ENCODE measurements at regions not wholly inside any gene's neighbourhood (a gene's known extent, or its start where the extent isn't known, plus 50 kb on each side); places are given as distances from the start of the nearest gene placed in this dataset.

DNA sequence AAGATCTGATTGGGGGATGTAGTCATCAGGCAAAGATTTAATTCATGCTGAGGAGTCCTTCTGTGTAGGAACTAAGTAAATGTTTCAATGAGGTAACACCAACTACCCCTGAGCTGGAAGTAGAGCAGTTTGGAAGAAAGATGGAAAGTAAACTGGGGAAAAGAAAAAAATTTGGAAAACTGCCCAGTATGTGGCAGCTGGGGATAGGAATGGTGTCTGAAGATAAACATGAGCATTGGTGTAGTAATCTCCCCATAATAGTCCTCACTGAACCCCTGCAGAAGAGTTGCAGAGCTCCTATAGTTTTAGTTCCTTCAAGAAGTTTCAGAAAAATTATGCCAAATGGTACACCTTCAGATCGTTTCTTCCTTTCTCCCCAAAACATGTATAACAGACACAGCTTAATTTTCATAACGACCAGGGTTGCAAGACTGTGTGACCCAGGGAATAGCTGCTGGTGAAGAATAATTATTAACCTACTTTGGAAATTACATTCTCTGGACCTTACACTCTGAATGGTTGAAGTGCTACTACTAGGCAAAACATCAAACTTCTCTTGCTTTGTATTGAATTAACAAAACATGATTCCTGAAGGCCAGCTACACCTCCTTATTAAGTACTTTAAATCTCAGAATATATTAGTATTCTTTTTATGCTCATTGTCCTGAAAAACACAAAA, 446.4 kb upstream of the NRG3 start:
- Histone ChIP-seq H4K91ac (replicated peaks; ENCODE audit: insufficient read length, low read length) (no peak overlapping the region), H3K9me3 (ENCODE audit: insufficient read depth in 2 of 2, low read depth in 1 of 2, low read length in 1 of 2) (no peaks in the 10 kb centered on the region), H3K14ac (ENCODE audit: insufficient read length) (no peak overlapping the region), H3K9ac (replicated peaks in 1 of 4; ENCODE audit: extremely low read depth in 1 of 4, low read depth in 3 of 4, low read length in 3 of 4) (no peak overlapping the region), H3K18ac (ENCODE audit: extremely low read depth, low read length) (no peak overlapping the region), H2BK120ac (replicated peaks; ENCODE audit: low read depth, low read length) (no peak overlapping the region), H4K8ac (ENCODE audit: extremely low read depth, insufficient read depth, low read length) (no peak overlapping the region), H3K4me1 (replicated peaks in 1 of 4; ENCODE audit: control insufficient read depth in 3 of 4, insufficient read depth in 4 of 4, low read length in 3 of 4) (no peaks in the 10 kb centered on the region), H3K36me3 (ENCODE audit: control insufficient read depth in 2 of 4, insufficient read depth in 4 of 4, low read length in 3 of 4) (no peaks in the 10 kb centered on the region), H4K20me1 (replicated peaks in 1 of 2; ENCODE audit: control insufficient read depth in 1 of 2, insufficient read depth in 2 of 2, low read length in 2 of 2) (no peaks in the 10 kb centered on the region), H3K79me1 (ENCODE audit: low read depth, low read length) (no peaks in the 10 kb centered on the region), H3K23ac (ENCODE audit: insufficient read length) (no peak overlapping the region), H3K27me3 (replicated peaks in 1 of 4; ENCODE audit: control insufficient read depth in 3 of 4, extremely low read depth in 1 of 4, insufficient read depth in 3 of 4, low read length in 3 of 4) (no peaks in the 10 kb centered on the region), H2BK5ac (ENCODE audit: low read depth, low read length) (no peak overlapping the region), H3K27ac (ENCODE audit: low read depth, low read length) (no peak overlapping the region), H2BK20ac (ENCODE audit: low read length) (no peak overlapping the region), H2BK12ac (ENCODE audit: low read depth, low read length) (no peak overlapping the region), H3K79me2 (ENCODE audit: control insufficient read depth in 1 of 2, insufficient read depth in 2 of 2, low read length in 2 of 2) (no peaks in the 10 kb centered on the region), H4K5ac (ENCODE audit: insufficient read length, low read depth, low read length) (no peak overlapping the region), H3K4me3 (ENCODE audit: extremely low read depth in 1 of 4, insufficient read depth in 2 of 4, low read depth in 3 of 4, low read length in 4 of 4) (no peak overlapping the region), H3K23me2 (ENCODE audit: low read depth, low read length) (no peaks in the 10 kb centered on the region), H3K4ac (replicated peaks; ENCODE audit: insufficient read length, low read depth, low read length) (no peak overlapping the region), H2BK15ac (ENCODE audit: low read length) (no peak overlapping the region), H3K56ac (replicated peaks; ENCODE audit: insufficient read length, low read depth, low read length) (no peak overlapping the region), H3K4me2 (ENCODE audit: insufficient read depth in 1 of 2, low read depth in 2 of 2, low read length in 2 of 2) (no peak overlapping the region), H2AFZ (ENCODE audit: low read length) (no peak overlapping the region), H2AK5ac (ENCODE audit: low read depth, low read length) (no peak overlapping the region)
- POLR2A ChIA-PET (ENCODE audit: partially characterized antibody): no interaction called here
- 87% methylated on average over 2 of the region's 2 CpGs; no CpG with 5 or more reads in 1 of the 2 experiments for WGBS, 2 experiments (ENCODE audit: extremely low coverage in 1 of 2, insufficient coverage in 1 of 2, insufficient read length in 1 of 2, insufficient replicate concordance in 2 of 2, low coverage in 1 of 2, low lambda C conversion rate in 2 of 2, missing lambda C conversion rate in 1 of 2)
- DNase-seq (ENCODE audit: low read depth in 1 of 2, low spot score in 2 of 2) (no peak), FAIRE-seq (no peak)
- CTCF ChIA-PET (ENCODE audit: partially characterized antibody): interaction anchor here (0.7 kb wide), 1 partner anchor 17 kb away, joined by 3 read pairs; no protein-coding TSS in a partner anchor
- TF ChIP-seq, protein P1, sequence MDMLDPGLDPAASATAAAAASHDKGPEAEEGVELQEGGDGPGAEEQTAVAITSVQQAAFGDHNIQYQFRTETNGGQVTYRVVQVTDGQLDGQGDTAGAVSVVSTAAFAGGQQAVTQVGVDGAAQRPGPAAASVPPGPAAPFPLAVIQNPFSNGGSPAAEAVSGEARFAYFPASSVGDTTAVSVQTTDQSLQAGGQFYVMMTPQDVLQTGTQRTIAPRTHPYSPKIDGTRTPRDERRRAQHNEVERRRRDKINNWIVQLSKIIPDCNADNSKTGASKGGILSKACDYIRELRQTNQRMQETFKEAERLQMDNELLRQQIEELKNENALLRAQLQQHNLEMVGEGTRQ (IDR thresholded peaks at IDR 0.05; ENCODE audit: low read length): no peak
- TF ChIP-seq CTBP2 (IDR thresholded peaks at IDR 0.05; ENCODE audit: borderline replicate concordance, insufficient read depth, insufficient read length, low read length) (no peak), HDAC2 (IDR thresholded peaks at IDR 0.05; ENCODE audit: borderline replicate concordance in 1 of 2, low read depth in 2 of 2, low read length in 2 of 2) (no peak), RAD21 (IDR thresholded peaks at IDR 0.05 in 1 of 2, conservative IDR thresholded peaks at IDR 0.05 in 1 of 2; ENCODE audit: low read depth in 2 of 2, low read length in 2 of 2) (no peak), KDM1A (IDR thresholded peaks at IDR 0.05; ENCODE audit: borderline replicate concordance, low read length) (no peak), EZH2 (IDR thresholded peaks at IDR 0.05; ENCODE audit: low read depth, low read length, severe bottlenecking) (no peak), PHF8 (conservative IDR thresholded peaks at IDR 0.05; ENCODE audit: low read depth, low read length) (no peak), NANOG (IDR thresholded peaks at IDR 0.05; ENCODE audit: insufficient read depth, low read depth, low read length, poor library complexity, severe bottlenecking) (no peak)
- TF ChIP-seq, protein P2, sequence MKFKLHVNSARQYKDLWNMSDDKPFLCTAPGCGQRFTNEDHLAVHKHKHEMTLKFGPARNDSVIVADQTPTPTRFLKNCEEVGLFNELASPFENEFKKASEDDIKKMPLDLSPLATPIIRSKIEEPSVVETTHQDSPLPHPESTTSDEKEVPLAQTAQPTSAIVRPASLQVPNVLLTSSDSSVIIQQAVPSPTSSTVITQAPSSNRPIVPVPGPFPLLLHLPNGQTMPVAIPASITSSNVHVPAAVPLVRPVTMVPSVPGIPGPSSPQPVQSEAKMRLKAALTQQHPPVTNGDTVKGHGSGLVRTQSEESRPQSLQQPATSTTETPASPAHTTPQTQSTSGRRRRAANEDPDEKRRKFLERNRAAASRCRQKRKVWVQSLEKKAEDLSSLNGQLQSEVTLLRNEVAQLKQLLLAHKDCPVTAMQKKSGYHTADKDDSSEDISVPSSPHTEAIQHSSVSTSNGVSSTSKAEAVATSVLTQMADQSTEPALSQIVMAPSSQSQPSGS (IDR thresholded peaks at IDR 0.05; ENCODE audit: low read length): no peak
